ENCODE measurements at regions not wholly inside any gene's neighbourhood (a gene's known extent, or its start where the extent isn't known, plus 50 kb on each side); places are given as distances from the start of the nearest gene placed in this dataset.

DNA sequence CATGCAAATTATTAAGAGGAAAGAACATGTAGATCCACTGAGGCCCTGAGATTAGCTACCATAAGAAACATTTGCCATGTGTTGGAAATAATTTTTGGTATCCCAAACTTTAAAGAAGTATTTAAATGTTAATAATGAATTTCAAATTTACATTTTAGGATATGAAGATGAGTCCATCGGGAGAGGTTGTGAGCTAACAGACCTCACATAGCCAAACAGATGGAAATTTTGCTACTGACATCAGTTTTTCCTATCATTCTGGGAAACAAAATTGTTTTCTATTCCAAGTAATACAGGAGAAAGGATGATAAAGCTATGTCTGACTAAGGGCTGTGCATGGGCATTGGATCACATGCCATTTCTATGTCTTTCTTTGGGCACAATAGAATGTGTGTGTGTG, 809.6 kb downstream of the TENT5A start:
- DNase-seq (ENCODE audit: low read depth): no peak
- no peak overlapping the region for H3K4me3 ChIP-seq (ENCODE audit: low read depth, low read length)
- TF ChIP-seq CTCF (IDR thresholded peaks at IDR 0.05; ENCODE audit: low read depth, low read length, missing control alignments): no peak

- DNase-seq (ENCODE audit: low read depth): no peak
- no peak overlapping the region for H3K4me3 ChIP-seq (ENCODE audit: low read depth, low read length)
- TF ChIP-seq CTCF (IDR thresholded peaks at IDR 0.05; ENCODE audit: low read depth, low read length, missing control alignments): no peak
Measured at GRCh38 chr6:80940976-80941375, 811.5 kb downstream of the TENT5A start.

GRCh38 chr6:80940571-80940970, 811.9 kb downstream of the TENT5A start:
- no peak for TF ChIP-seq CTCF (IDR thresholded peaks at IDR 0.05; ENCODE audit: low read depth, low read length, missing control alignments)
- no peak for DNase-seq (ENCODE audit: low read depth)
- no peak overlapping the region for H3K4me3 ChIP-seq (ENCODE audit: low read depth, low read length)

DNA sequence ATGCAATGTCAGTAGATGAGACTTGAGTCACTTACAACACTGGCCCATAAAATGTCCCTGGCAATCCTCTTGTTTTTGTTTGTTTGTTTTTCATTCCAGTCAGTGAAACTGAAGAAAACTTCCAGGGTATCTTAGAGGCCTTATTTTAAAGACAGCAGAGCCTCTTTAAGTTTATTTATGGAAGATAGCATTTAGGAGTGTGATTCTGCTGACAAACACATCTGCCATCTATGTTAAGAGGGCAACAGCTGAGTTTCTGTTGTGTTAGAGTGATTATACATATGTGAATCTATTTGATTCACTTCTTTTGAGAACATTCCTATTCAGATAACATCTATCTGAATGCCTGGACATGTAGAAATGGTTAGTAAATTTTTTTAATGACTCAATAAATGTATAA, 812.6 kb downstream of the TENT5A start:
- TF ChIP-seq CTCF (IDR thresholded peaks at IDR 0.05; ENCODE audit: low read depth, low read length, missing control alignments): no peak
- no peak for DNase-seq (ENCODE audit: low read depth)
- H3K4me3 ChIP-seq (ENCODE audit: low read depth, low read length): no peak overlapping the region

- DNase-seq (ENCODE audit: low read depth): no peak
- no peak for TF ChIP-seq CTCF (IDR thresholded peaks at IDR 0.05; ENCODE audit: low read depth, low read length, missing control alignments)
- H3K4me3 ChIP-seq (ENCODE audit: low read depth, low read length): no peak overlapping the region
Measured at GRCh38 chr6:80939480-80939879, 813.0 kb downstream of the TENT5A start.

GRCh38 chr6:80938131-80938530, 814.4 kb downstream of the TENT5A start:
- H3K4me3 ChIP-seq (ENCODE audit: low read depth, low read length): no peak overlapping the region
- no peak for DNase-seq (ENCODE audit: low read depth)
- no peak for TF ChIP-seq CTCF (IDR thresholded peaks at IDR 0.05; ENCODE audit: low read depth, low read length, missing control alignments)

- H3K4me3 ChIP-seq (ENCODE audit: low read depth, low read length): no peak overlapping the region
- DNase-seq (ENCODE audit: low read depth): no peak
- TF ChIP-seq CTCF (IDR thresholded peaks at IDR 0.05; ENCODE audit: low read depth, low read length, missing control alignments): no peak
Measured at GRCh38 chr6:80932359-80932758, 820.1 kb downstream of the TENT5A start.

Data from GM12864 (cell line).